Upper lobe of left lung (tissue), 6 donors: ENCODE measurements at regions not wholly inside any gene's neighbourhood (a gene's known extent, or its start where the extent isn't known, plus 50 kb on each side); places are given as distances from the start of the nearest gene placed in this dataset.

Source experiments
- ATAC-seq, 2 donors: fragments of 200-7000 bp; cut with Tn5 transposase; one replicate each; pipeline ENCODE4 v1.9.1; 2022; ENCODE audit warnings: mild to moderate bottlenecking in 2 of 2, moderate library complexity in 2 of 2; ENCODE audit not compliant: low FRiP score in 2 of 2
- DNase-seq, 2 donors: peaks; one replicate each; pipeline ENCODE4 v3.0.0-alpha.2; 2019 to 2020
- H3K27ac ChIP-seq, 4 donors: fragments of 200-600 bp; sonication (generic); one replicate each; pipeline ENCODE4 v1.5.1; 2016 to 2019
- H3K27me3 ChIP-seq, 4 donors: fragments of 200-600 bp; sonication (generic); one replicate each; pipeline ENCODE4 v1.5.1; 2017 to 2019
- H3K36me3 ChIP-seq, 4 donors: fragments of 200-600 bp; sonication (generic); one replicate each; pipeline ENCODE4 v1.5.1; 2016 to 2019
- H3K4me1 ChIP-seq, 4 donors: fragments of 200-600 bp; sonication (generic); one replicate each; pipeline ENCODE4 v1.5.1; 2018 to 2019
- H3K4me3 ChIP-seq, 4 donors: fragments of 200-600 bp; sonication (generic); one replicate each; pipeline ENCODE4 v1.5.1; 2017 to 2019; ENCODE audit warnings: mild to moderate bottlenecking in 2 of 4, moderate library complexity in 1 of 4
- H3K9me3 ChIP-seq, 4 donors: fragments of 200-600 bp; sonication (generic); one replicate each; pipeline ENCODE4 v1.5.1; 2018 to 2019
- CTCF ChIP-seq, 6 experiments: fragments of 450-650 bp in 4 of 6; fragments of 200-600 bp in 2 of 6; sonication (generic) in 2 of 6; IDR thresholded peaks; one replicate each; pipeline ENCODE4 v1.5.1; 2016 to 2019; ENCODE audit warnings: antibody characterized with exemption in 6 of 6
- EP300 ChIP-seq, 4 donors: sonication (generic); formaldehyde crosslinking; IDR thresholded peaks; one replicate each; pipeline ENCODE4 v1.5.1; 2017; ENCODE audit warnings: antibody characterized with exemption in 4 of 4, control low read depth in 2 of 4
- POLR2A ChIP-seq, 4 donors: fragments of 450-650 bp; IDR thresholded peaks; one replicate each; pipeline ENCODE4 v1.5.1; 2016 to 2017; ENCODE audit warnings: antibody characterized with exemption in 4 of 4, mild to moderate bottlenecking in 2 of 4
- POLR2AphosphoS5 ChIP-seq, 2 donors: sonication (generic); formaldehyde crosslinking; IDR thresholded peaks; one replicate each; pipeline ENCODE4 v1.5.1; 2017; ENCODE audit warnings: antibody characterized with exemption in 2 of 2
- WGBS, 2 donors: methylation state at CpG; one replicate each; pipeline ENCODE4 v1.1.5; 2017 to 2018; 5-methylcytosine and 5-hydroxymethylcytosine counted together
- donor health status: DM: no; HTN: no; CAD: no; lungs with moderate emphysema.
- donor health status: DM: no; HTN: yes; CAD: no; lungs with severe emphysema.

- Histone ChIP-seq H3K4me1 (no peaks in the 10 kb centered on the region), H3K27ac (no peak overlapping the region), H3K36me3 (no peaks in the 10 kb centered on the region), H3K27me3 (no peaks in the 10 kb centered on the region), H3K4me3 (no peak overlapping the region), H3K9me3 (no peaks in the 10 kb centered on the region)
- no peak for DNase-seq
- 50 to 55% methylated on average over 3 of the region's 3 CpGs for WGBS, 2 donors
- no peak for TF ChIP-seq EP300 (IDR thresholded peaks at IDR 0.05)
- no peak for TF ChIP-seq POLR2A (IDR thresholded peaks at IDR 0.05)
- no peak for TF ChIP-seq POLR2AphosphoS5 (IDR thresholded peaks at IDR 0.05)
- no peak for TF ChIP-seq CTCF (IDR thresholded peaks at IDR 0.05)
- no peak for ATAC-seq
Observed at GRCh38 chr11:23123753-23124152, 263.5 kb upstream of the CCDC179 start.

- Histone ChIP-seq H3K27ac (no peak overlapping the region), H3K9me3 (no peaks in the 10 kb centered on the region), H3K36me3 (no peaks in the 10 kb centered on the region), H3K4me3 (no peak overlapping the region), H3K4me1 (no peaks in the 10 kb centered on the region), H3K27me3 (no peaks in the 10 kb centered on the region)
- DNase-seq (no peak), ATAC-seq (no peak)
- TF ChIP-seq POLR2A (IDR thresholded peaks at IDR 0.05), result no peak
- no peak for TF ChIP-seq POLR2AphosphoS5 (IDR thresholded peaks at IDR 0.05)
- no peak for TF ChIP-seq EP300 (IDR thresholded peaks at IDR 0.05)
- TF ChIP-seq CTCF (IDR thresholded peaks at IDR 0.05), result no peak
Observed at GRCh38 chr11:23124249-23124648, 264.0 kb upstream of the CCDC179 start.

GRCh38 chr11:23124996-23125395 lies 264.7 kb upstream of the CCDC179 start:
- 42 to 44% methylated on average over 1 of the region's 1 CpG for WGBS, 2 donors
- ATAC-seq (no peak), DNase-seq (no peak)
- no peak for TF ChIP-seq EP300 (IDR thresholded peaks at IDR 0.05)
- TF ChIP-seq POLR2AphosphoS5 (IDR thresholded peaks at IDR 0.05), result no peak
- TF ChIP-seq POLR2A (IDR thresholded peaks at IDR 0.05), result no peak
- TF ChIP-seq CTCF (IDR thresholded peaks at IDR 0.05), result no peak
- H3K27ac ChIP-seq, result no peak overlapping the region
- H3K36me3 ChIP-seq, result no peaks in the 10 kb centered on the region
- H3K27me3 ChIP-seq, result no peaks in the 10 kb centered on the region
- H3K4me3 ChIP-seq, result no peak overlapping the region
- no peaks in the 10 kb centered on the region for H3K9me3 ChIP-seq
- no peaks in the 10 kb centered on the region for H3K4me1 ChIP-seq

GRCh38 chr11:23127706-23128105 lies 267.4 kb upstream of the CCDC179 start:
- no peak for DNase-seq
- no peak for ATAC-seq
- Histone ChIP-seq H3K4me3 (no peak overlapping the region), H3K36me3 (no peaks in the 10 kb centered on the region), H3K27me3 (no peaks in the 10 kb centered on the region), H3K27ac (no peak overlapping the region), H3K4me1 (no peaks in the 10 kb centered on the region), H3K9me3 (no peaks in the 10 kb centered on the region)
- TF ChIP-seq EP300 (IDR thresholded peaks at IDR 0.05) (no peak), CTCF (IDR thresholded peaks at IDR 0.05) (no peak), POLR2A (IDR thresholded peaks at IDR 0.05) (no peak), POLR2AphosphoS5 (IDR thresholded peaks at IDR 0.05) (no peak)
- WGBS, 2 donors, result 58 to 63% methylated on average over 2 of the region's 2 CpGs

GRCh38 chr11:23134627-23135026 lies 274.4 kb upstream of the CCDC179 start:
- Histone ChIP-seq H3K4me3 (no peak overlapping the region), H3K4me1 (no peaks in the 10 kb centered on the region), H3K36me3 (no peaks in the 10 kb centered on the region), H3K9me3 (no peaks in the 10 kb centered on the region), H3K27me3 (no peaks in the 10 kb centered on the region), H3K27ac (no peak overlapping the region)
- DNase-seq, result peak in 1 of 2 donors; percentile 40
- TF ChIP-seq POLR2A (IDR thresholded peaks at IDR 0.05) (no peak), POLR2AphosphoS5 (IDR thresholded peaks at IDR 0.05) (no peak), CTCF (IDR thresholded peaks at IDR 0.05) (no peak), EP300 (IDR thresholded peaks at IDR 0.05) (no peak)
- 100% methylated on average over 1 to 2 of the region's 3 CpGs for WGBS, 2 donors
- peak in 1 of 2 donors; percentile 26 for ATAC-seq
